ENCODE measurements at regions not wholly inside any gene's neighbourhood (a gene's known extent, or its start where the extent isn't known, plus 50 kb on each side); places are given as distances from the start of the nearest gene placed in this dataset.
"Not testable (repeated sequence)": the region's sequence is repeated elsewhere in the genome, so short reads cannot be mapped to it uniquely, and the experiment has no call there.

DNA sequence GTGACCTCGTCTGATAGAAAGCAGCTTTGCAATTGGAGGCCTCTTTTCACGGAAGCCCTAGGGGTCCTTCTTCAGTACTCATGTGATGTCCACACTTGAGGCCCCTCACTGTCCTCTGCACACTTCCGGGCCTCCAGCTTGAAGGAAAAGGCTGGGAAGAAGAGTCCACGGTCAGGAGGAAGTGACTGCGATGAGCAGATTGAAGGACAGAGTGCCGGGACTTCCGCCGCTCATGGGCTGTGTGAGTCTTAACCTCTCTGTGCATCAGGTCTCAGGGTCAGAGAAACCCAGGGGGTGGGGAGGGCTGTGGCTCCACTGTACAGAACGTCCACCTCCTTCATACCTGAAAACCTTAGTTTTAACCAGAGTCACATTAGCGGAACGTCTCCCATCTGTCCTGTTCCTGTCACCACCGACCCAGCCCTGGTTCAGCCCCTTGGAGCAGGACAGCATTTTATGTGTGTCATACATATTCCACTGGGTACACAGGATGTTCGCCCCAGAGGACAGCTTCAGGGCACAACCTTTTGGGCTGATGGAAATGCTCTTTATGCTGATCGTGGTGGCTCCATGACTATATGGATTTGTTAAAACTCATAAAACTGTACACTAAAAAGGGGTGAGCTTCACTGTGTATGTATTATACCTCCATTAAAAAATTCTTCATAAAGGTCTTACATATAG, 51.0 kb upstream of the SORCS2 start:
- no peak for ATAC-seq

DNA sequence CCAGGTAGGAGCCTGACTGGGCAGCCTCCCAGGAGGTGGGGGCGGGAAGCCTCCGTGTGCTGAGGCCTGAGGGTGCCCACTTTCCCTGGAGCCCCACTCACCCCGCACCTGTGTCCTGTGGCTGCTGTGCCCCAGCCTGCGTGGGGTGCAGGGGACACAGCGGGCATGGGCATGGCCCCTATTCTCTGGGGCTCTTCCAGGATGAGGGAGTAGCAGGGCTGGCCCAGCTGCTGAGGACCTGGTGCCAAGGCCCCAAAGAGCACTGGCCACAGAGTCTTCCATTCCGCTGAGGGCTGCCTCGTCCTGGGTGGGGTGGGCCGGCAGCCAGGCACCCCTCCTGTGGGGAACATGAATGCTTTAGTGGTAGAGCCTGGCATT, 51.7 kb upstream of the SORCS2 start:
- ATAC-seq = no peak

DNA sequence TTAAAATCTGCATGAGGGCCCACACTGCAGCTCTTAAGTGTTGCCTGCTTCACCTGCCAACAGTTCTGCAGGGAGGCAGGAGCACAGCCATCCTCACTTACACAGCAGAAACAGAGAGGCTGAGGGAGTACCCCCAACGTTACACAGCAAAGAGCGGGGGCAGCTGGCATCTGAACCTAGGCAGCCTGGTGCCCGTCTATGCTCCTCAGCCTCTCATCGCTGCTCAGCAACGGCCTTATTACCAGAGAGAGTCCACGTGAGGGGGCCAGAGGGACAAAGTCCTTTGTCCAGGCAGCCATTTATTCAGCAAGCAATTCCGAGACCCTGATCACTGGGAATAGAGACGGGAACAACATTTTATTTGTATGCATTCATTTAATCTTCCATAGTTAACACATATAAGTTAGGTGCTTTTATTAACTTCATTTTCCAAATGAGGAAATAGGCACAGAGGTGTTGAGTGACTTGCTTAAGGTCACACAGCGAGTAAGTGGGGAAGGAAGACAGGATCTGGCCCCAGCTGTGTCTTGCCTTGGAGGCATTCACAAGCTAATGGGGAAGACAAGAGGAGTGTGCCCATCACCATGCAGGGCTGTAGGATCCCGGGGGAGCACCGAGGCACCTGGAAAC, 52.2 kb upstream of the SORCS2 start:
- ATAC-seq = no peak

DNA sequence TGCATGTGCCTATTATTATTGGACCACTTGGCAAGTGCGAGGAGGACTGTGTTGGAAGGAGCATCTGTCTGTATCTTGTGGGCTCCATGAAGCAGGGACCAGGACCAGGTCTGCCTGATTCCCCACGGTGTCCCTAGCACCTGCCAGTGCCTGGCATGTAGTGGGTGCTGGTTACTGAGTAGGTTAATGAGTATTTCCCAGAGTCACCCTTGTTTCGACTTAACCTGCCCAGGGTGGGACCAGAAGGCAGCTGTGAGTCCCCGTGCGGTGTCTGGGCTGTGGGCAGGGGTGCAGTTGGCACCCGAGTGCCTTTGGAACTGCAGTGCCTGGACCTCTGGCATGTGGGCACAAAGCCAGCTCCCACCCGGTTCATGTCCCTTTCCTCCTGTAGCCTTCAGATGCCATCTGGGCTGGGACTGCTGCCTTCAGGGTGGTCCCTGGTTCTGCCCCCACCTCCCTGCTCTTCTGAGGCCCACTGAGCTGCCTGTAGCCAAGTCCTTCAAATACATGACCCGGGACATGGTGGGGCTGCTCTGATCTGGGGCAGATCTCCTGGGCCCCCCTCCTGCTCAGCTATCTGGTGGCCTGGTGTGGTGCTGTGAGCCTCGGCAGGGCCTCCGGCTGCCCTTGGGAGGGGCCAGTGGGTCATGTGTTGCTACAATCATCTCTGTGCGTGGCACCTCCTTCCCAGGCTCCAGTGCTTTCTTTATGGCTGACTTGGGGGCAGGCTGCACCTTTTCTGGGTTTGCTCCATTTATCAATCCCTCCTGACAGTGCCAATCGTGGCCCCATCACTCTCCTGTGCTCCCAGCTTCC, 53.0 kb upstream of the SORCS2 start:
- ATAC-seq = no peak

DNA sequence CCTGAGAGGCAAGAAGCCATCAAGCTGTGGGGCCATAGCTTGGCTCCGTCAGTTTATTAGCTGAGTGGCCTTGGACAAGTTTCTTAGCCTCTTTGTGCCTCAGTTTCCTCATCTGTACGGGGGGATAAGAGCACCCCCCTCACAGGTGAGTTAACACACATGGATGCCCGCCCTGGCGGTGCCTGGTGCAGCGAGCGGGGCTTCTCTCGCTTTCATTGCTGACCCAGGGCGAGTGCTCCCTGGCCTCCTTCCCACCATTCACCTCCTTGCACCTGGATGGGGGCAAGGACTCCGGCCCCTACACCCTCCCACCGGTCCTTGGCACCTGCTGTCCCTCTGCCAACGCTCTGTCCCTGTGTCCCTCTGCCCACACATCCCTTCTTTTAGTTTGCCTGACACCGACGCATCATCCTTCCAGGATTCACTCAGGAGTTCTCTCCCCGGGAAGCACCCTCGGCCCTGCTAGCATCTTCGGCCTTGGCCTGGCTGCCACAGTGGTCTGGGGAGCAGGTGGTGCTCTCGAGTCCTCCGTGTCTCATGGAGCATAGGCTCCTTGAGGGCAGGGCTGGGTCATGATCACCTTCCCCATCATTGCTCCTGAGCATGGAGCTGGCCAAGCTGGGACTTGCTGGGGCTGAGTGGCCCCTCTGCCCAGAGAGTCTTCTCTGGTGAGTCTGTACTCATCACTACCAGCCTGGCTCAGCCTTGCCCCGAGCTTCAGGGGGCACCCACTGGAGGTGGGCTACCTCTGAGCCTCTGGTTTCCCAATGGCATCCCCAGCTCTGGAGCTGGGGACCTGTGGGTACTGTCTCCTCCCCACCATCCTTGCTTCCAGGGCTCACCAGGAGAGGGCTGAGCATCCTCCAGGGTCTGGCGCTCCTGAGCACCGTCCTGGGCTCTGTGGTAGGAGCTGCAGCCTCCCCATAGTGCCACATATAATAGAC, 53.8 kb upstream of the SORCS2 start:
- no peak for ATAC-seq

DNA sequence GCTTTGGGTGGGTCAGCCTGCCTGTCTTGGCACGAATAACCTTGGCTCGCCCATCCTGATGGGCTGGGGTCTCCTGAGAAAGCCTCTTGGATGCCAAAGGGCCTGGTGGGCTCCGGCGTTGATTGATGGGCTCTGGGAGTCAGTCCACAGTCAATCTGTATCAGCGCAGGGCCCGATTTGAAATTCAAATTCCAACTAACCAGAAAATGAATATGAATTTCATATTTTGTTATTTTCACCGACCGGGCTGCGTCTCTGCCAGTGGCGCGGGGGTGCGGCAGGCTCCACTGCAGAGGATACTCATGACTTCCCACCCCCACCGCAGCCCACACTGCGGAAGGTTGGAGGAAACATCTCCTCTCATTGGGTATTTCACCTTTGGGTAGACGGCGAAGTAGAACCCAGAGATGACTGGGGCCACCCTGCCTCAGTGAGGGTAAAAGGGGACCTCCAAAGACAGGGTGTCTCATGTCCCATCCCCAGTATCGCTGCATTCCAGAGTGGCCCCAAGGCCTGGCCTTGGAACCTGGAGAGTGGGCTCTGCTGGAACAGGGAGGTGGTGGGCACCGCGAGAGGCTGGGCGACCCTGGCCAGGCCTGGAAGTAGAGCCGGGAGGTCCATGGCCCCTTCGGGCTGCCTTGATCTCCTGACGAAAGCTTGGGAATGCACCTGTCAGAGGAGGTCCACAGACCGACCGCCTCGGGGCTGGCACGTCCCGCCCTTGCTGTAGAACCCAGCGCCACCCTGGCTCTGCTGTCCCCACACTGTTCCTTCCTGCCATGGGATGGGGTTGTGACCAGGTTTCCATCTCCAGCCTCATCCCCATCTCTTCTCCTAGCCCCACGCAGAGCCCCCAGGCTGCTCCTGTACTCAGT, 54.8 kb upstream of the SORCS2 start:
- ATAC-seq = peak in 1 of 2 donors; percentile 9

DNA sequence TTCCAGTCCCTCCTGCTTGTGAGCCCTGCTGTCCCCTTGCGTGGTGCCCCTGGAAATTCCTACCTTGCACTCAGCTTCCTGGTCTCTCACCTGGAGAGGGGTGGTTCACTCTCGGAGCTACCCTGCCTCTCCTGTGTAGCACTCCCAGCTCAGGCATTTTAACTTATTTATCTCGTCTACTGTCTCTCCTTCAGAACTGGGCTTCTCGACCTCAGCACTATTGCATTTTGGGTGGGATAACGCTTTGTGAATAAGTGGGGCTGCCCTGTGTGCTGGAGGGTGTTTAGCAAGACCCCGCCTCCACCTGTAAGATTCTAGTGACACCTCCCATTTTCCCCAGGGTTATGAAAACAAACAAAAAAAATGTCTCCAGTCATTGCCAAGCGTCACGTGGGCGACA, 56.0 kb upstream of the SORCS2 start:
- ATAC-seq = no peak

DNA sequence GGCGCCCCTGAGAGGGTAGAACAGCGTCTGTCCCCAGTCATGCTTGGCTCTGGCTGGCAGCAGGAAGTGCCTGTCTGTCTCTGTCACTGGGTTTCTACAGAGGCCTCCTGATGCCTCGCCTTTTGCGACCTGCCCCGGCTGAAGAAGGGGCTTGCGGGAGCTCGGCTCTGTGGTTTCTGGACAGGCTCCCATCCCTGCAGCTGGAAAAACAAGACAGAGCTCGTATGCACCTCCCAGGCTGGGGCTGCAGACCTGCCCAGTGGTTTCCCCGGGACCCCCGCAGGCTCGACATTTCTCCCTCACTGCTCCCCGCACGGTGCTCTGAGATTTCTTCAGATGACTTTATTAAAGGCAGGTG, 57.0 kb upstream of the SORCS2 start:
- no peak for ATAC-seq

DNA sequence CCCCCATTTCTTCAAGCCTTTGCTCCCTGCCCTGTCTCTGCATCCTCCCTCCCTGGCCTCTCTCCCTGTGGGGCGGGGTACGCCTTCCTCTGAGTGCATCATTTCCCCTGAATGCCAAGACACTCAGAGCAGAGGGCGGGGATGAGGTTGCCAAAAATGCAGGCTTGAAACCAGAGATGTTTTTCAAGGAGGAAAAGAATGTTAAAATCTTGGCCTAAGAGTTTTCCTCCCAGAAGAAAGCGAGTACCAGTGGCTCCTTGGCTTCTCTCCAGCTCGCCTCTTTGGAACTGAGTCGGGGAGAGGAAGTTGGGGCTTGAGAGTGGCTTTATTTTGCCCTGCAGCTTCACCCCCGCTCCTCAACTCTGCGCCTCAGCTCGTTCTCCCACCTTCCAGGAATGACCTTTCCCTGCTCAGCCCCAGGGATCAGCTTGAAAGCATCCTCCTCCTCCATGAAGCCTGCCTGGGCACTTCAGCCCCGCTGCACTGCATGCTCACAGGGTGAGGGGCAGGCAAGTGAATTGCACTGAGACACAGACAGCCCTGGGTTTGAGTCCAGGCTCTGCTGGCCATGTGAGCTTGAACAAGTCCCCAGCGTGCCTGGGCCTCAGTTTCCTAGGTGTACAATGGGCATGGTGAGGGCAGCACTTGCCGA, 57.5 kb upstream of the SORCS2 start:
- no peak for ATAC-seq

DNA sequence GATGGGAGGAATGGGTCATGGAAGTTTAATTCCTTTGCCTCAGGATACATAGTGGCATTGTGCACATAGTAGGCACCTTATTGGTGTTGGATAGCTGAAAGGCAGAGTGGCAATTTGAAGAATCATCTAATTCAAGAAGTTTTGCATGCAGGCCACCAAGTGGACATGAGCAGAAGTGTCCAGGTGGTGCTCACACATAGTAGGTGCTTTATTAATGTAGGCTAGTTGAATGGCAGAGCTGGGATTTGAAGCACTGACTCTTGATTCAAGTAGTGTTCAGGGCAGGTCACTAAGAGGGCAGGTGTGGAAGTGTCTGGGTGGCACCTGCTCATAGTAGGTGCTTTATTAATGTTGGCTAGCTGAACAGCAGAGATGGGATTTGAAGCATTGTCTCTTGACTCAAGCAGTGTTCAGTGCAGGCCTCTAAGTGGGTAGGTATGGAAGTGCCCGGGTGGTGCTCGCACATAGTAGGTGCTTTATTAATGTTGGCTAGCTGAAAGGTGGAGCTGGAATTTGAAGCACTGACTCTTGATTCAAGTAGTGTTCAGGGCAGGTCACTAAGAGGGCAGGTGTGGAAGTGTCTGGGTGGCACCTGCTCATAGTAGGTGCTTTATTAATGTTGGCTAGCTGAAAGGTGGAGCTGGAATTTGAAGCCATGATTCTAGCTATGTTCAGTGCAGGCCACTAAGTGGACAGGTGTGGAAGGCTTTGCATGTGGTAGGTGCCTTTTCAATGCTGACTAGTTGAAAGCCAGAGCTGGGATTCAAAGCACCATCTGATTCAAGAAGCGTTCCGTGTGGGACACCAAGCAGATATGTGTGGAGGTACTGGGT, 58.3 kb upstream of the SORCS2 start:
- not testable (repeated sequence) for ATAC-seq

DNA sequence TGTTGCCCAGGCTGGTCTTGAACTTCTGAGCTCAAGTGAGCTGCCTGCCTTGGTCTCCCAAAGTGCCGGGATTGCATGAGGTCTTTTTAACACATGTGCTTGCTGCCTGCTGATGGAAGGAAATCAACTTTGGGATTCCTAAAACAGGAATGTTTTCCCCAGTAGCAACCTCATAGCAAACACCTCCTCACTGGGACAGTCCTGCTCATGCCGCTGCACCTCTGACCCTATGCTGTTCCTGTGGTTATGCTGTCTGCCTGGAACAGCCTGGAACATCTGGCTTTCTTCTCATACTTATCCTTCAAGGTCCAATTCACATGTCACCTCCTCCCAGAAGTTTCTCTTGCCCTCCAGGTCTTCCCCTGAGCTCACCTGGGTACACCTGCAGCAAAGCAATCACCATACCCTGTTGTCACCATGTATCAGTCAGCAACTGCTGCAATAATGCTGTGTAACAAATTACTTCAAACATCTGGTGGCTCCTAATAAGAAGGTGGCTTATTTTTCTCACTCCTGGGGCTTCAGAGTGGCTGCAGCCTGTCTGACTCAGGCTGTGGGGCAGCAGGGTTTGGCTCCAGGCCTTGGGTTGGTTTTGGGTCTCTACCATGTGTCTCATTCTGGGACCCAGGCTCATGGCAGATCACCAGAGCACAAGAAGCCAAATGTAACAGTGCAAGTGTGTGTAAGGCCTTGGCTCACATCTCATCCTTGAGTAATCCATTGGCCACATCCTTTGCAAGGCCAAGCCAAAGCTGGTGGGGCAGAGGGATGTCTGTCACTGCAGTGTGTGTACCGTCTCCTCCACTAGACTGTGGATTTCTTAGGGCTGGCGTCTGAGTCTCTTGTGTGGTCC, 59.4 kb upstream of the SORCS2 start:
- no peak for ATAC-seq

DNA sequence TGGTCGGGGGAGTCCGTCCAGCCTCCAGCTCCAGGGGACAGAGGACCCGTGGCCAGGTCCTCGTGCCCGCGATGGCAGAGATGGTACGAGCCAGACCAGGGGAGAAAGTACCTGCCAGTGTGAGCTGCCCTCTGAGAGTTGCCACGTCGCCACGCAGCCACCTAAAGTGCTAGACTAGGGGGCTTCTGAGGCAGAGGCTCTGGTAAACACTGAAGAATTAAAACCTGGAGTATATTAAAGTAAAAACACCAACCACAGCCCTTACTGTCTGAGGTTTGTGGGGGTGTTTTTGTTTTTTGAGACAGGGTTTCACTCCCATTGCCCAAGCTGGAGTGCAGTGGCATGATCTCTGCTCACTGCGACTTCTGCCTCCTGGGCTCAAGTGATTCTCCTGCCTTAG, 60.1 kb upstream of the SORCS2 start:
- no peak for ATAC-seq

DNA sequence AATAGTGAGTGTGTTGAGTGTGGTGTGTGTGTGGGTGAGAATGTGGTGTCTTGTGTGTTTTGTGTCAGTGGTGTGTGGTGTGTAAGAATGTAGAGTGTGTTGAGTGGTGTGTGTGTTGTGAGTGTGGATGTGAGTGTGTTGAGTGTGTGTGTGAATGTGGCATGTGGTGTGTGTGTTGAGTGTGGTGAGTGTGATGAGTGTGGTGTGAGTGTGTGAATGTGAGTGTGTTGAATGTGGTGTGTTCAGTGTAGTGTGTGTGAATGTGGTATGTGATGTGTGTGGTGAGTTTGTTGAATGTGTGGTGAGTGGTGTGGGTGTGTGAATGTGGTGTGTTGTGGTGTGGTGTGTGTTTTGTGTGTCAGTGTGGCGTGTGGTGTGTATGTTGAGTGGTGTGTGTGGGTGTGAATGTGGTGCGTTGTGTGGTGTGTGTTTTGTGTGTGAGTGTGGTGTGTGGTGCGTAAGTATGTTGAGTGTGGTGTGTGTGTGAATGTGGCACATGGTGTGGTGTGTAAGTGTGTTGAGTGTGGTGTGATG, 60.8 kb upstream of the SORCS2 start:
- ATAC-seq = no peak

DNA sequence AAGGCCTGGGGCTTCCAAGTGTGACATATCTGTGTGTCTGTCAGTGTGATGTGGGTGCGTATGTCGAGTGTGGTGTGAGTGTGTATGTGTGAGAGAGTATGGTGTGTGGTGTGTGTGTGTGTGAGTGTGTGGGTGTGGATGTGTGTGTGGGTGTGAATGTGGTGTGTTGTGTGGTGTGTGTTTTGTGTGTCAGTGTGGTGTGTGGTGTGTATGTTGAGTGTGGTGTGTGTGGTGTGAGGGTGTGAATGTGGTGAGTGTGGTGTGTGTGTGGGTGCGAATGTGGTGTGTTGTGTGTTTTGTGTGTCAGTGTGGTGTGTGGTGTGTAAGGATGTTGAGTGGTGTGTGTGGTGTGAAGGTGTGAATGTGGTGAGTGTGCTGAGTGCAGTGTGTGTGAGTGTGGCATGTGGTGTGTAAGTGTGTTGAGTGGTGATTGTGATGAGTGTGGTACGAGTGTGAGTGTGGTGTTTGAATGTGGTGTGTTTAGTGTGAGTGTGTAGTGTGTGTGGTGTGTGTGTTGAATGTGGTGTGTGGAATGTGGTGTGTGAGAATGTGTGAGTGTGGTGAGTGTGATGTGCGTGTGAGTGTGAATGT, 61.6 kb upstream of the SORCS2 start:
- no peak for ATAC-seq

DNA sequence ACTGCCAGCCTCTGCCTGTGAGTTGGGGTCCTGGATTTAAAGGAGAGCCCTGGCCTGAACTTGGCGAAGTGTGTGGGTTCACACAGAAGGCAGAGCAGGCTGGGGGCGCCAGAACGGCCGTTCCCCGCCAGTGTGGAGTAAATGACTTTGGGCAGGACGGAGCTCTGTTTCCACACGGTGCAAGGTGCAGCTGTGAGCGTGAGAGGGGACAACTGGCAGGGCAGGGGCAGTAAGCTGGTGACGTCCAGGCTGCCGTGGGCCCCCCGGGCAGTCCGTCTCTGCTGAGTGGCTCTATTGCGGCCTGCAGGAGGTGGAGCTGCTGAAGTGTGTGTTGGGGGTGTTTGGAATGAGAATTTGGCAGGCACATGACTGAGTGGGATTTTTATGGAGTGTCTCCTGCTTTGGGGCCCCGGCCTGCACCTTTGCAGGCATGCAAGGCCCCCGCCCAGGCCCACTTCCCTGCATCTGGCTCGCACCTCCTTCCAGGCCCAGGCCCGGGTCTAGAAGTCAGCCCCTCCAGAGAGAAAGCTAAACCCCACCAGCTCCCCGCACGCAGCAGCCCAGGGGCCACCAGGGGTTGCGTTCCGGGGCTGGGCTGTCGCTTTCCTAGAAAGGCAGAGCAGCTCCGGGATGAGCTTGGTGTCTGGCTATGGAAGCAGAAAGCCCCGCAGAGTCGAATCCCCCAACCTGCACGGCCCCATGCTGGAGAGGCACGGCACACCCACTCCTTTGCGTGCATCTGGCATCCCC, 62.2 kb upstream of the GRPEL1 start:
- no peak for ATAC-seq

DNA sequence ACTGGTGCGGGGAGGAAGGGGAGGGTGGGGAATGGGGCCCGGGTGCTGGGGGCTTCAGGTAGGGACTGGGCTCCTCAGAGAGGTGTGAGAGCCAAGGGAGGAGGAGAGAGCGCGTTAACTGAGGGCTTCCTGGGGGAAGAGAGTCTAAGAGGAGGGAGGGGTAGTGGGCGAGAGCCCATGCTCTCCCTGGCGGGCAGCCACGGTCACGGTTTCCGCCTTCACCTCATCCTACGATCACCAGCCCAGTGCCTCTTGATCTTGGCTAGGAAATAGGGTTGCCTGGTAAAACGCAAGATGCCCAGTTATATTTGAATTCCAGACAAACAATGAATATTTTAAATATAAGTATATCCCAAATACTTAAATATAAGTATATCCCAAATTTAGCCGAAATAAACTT, 60.8 kb upstream of the GRPEL1 start:
- ATAC-seq = no peak

DNA sequence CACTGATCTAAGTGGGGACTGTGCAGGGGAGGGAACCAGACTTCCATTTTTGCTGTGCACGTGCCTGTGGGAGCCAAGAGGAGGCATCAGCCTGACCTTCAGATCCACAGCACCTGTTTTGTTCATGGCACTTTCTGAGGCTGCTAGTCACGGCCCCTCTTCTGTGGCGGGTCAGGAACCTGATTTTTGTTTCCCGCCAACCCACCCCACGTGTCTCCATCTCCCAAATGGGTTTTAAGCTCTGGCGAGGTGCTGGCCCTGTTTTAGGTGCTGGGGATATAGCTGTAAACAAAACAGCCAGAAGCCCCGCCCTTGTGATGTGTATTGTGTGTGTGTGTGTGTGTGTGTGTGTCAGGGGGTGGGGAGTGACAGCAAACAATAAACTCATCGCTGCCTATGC, 60.4 kb upstream of the GRPEL1 start:
- ATAC-seq = no peak

DNA sequence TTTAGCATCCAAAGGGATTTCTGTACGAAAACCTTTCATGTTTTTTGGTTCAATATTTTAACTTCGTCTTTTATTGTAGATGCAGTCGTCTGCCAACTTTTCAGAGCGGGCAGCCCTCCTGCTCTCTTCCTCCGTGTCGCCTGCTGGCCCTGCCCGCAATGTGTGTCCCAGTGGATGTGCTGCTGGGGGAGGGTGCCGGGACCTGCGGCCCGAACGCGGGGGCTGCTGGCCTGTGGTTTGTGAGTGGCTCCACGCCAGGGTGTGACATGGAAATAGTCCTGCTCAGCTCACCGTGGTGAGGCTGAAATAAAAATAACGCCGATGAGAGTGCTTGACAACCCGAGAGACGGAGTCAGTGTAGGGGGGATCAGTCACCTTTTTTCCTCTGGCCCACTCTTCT, 59.7 kb upstream of the GRPEL1 start:
- no peak for ATAC-seq
